Fibroblast of mammary gland (primary cell): ENCODE measurements at regions not wholly inside any gene's neighbourhood (a gene's known extent, or its start where the extent isn't known, plus 50 kb on each side); places are given as distances from the start of the nearest gene placed in this dataset.

Source experiments
- DNase-seq: peaks from one replicate; pipeline ENCODE4 v3.0.0-alpha.2; 2010; ENCODE audit warnings: low read depth
- H3K4me3 ChIP-seq: 2 replicates; pipeline ENCODE4 v1.5.1; 2011; ENCODE audit warnings: low read depth, mild to moderate bottlenecking, low read length, moderate library complexity; ENCODE audit not compliant: control insufficient read depth
- CTCF ChIP-seq: conservative IDR thresholded peaks from 2 replicates; pipeline ENCODE4 v1.5.1; 2011; ENCODE audit warnings: low read depth, low read length, inconsistent platforms; ENCODE audit not compliant: control insufficient read depth, insufficient read depth

- DNase-seq: no peak
- no peak overlapping the region for H3K4me3 ChIP-seq
- TF ChIP-seq CTCF: no peak
These were observed 412.7 kb upstream of the ROBO2 start for GRCh38 chr3:76627236-76627635.

GRCh38 chr3:76631251-76631650 lies 408.6 kb upstream of the ROBO2 start:
- DNase-seq: no peak
- no peak for TF ChIP-seq CTCF
- H3K4me3 ChIP-seq: no peak overlapping the region

GRCh38 chr3:76638006-76638405 lies 401.9 kb upstream of the ROBO2 start:
- no peak for DNase-seq
- H3K4me3 ChIP-seq: no peak overlapping the region
- TF ChIP-seq CTCF: no peak

GRCh38 chr3:76643623-76644304 lies 396.1 kb upstream of the ROBO2 start:
- H3K4me3 ChIP-seq: no peak overlapping the region
- TF ChIP-seq CTCF: no peak
- no peak for DNase-seq

GRCh38 chr3:76644305-76644675 lies 395.6 kb upstream of the ROBO2 start:
- TF ChIP-seq CTCF: no peak
- no peak for DNase-seq
- no peak overlapping the region for H3K4me3 ChIP-seq

- DNase-seq: no peak
- no peak for TF ChIP-seq CTCF
- H3K4me3 ChIP-seq: no peak overlapping the region
These were observed 394.2 kb upstream of the ROBO2 start for GRCh38 chr3:76645724-76646123.
